ENCODE measurements at regions not wholly inside any gene's neighbourhood (a gene's known extent, or its start where the extent isn't known, plus 50 kb on each side); places are given as distances from the start of the nearest gene placed in this dataset.

- TF ChIP-seq CSRNP3 (CRISPR knock-in tag; IDR thresholded peaks at IDR 0.05) = no peak
- no peak for TF ChIP-seq PATZ1 (CRISPR knock-in tag; IDR thresholded peaks at IDR 0.05; ENCODE audit: borderline replicate concordance)
- no peak for TF ChIP-seq ZNF8 (CRISPR knock-in tag; IDR thresholded peaks at IDR 0.05)
- TF ChIP-seq ZFP3 (CRISPR knock-in tag; IDR thresholded peaks at IDR 0.05) = no peak
- TF ChIP-seq ZNF565 (CRISPR knock-in tag; conservative IDR thresholded peaks at IDR 0.05; ENCODE audit: low read depth) = no peak
- TF ChIP-seq BACH2 (CRISPR knock-in tag; IDR thresholded peaks at IDR 0.05; ENCODE audit: borderline replicate concordance) = no peak
- TF ChIP-seq CREB5 (CRISPR knock-in tag; IDR thresholded peaks at IDR 0.05; ENCODE audit: low read depth) = no peak
- TF ChIP-seq RARB (CRISPR knock-in tag; IDR thresholded peaks at IDR 0.05) = no peak
- no peak for TF ChIP-seq ARNTL (CRISPR knock-in tag; IDR thresholded peaks at IDR 0.05; ENCODE audit: borderline replicate concordance, low read depth)
- TF ChIP-seq TSHZ2 (CRISPR knock-in tag; IDR thresholded peaks at IDR 0.05) = no peak
- no peak for TF ChIP-seq ZFP30 (CRISPR knock-in tag; IDR thresholded peaks at IDR 0.05)
- TF ChIP-seq GLIS3 (CRISPR knock-in tag; IDR thresholded peaks at IDR 0.05) = no peak
- TF ChIP-seq CSDC2 (CRISPR knock-in tag; IDR thresholded peaks at IDR 0.05) = no peak
- no peak for TF ChIP-seq PPARA (CRISPR knock-in tag; IDR thresholded peaks at IDR 0.05; ENCODE audit: borderline replicate concordance)
Observed at GRCh38 chr20:11544029-11544678, 373.5 kb upstream of the BTBD3 start.
